HCT116 (cell line): ENCODE measurements at regions not wholly inside any gene's neighbourhood (a gene's known extent, or its start where the extent isn't known, plus 50 kb on each side); places are given as distances from the start of the nearest gene placed in this dataset.

ENCODE experiments used
- ATAC-seq: fragments of 200-7000 bp; cut with Tn5 transposase; 2 replicates; pipeline ENCODE4 v1.9.1; 2020; ENCODE audit warnings: mild to moderate bottlenecking, moderate library complexity
- BruUV-seq: library from RNA; stranded (reverse); fragments of 400-500 nt; replicated peaks from 2 replicates; lab custom pipeline; 2021; lab: Mats Ljungman, UMichigan
- CTCF ChIA-PET: fragments of 300-600 bp; sonication (Branson Sonifier 250); formaldehyde crosslinking; loops from one replicate; lab custom pipeline; 2021; ENCODE audit warnings: antibody characterized with exemption; lab: Charles Lee
- POLR2A ChIA-PET: fragments of 300-600, 350-600 bp; sonication (Branson Sonifier 250); formaldehyde crosslinking; loops from one replicate; lab custom pipeline; 2021; ENCODE audit warnings: antibody characterized with exemption; lab: Charles Lee
- RAD21 ChIA-PET, 2 experiments: fragments of 300-600 bp; sonication (Branson Sonifier 250); formaldehyde crosslinking; loops; one replicate each; lab custom pipeline; 2023; ENCODE audit warnings: low total read pairs in 2 of 2; ENCODE audit not compliant: uncharacterized antibody in 2 of 2, unreplicated experiment in 2 of 2, low non-redundant PET in 1 of 2; lab: Charles Lee
- DNase-seq: peaks from one replicate; pipeline ENCODE4 v3.0.0-alpha.2; 2010; ENCODE audit warnings: low read depth, low spot score
- H2AFZ ChIP-seq: fragments of 200-600 bp; shearing (Covaris generic), sonication (generic); 2 replicates; pipeline ENCODE4 v1.6.1; 2017; ENCODE audit warnings: low read depth, mixed run types, mixed read lengths, antibody characterized with exemption, low read length; ENCODE audit not compliant: poor library complexity, severe bottlenecking
- H3K27ac ChIP-seq: 2 replicates; pipeline ENCODE4 v1.5.1; 2012; ENCODE audit warnings: low read depth, low read length
- H3K27me3 ChIP-seq: fragments of 200-600 bp; sonication (generic); 2 replicates; pipeline ENCODE4 v1.6.1; 2016; ENCODE audit warnings: mixed run types, low read length, mixed read lengths; ENCODE audit not compliant: insufficient read depth
- H3K36me3 ChIP-seq, 2 experiments: fragments of 200-500 bp in 1 of 2; fragments of 200-600 bp in 1 of 2; sonication (Bioruptor generic) in 1 of 2; sonication (generic) in 1 of 2; 2 replicates each; pipeline versions ENCODE4 v1.5.1 to v1.6.1; 2014 to 2016; ENCODE audit warnings: low read length in 2 of 2, inconsistent platforms in 1 of 2, mixed read lengths in 1 of 2, mixed run types in 1 of 2; ENCODE audit not compliant: insufficient read depth in 2 of 2, control insufficient read depth in 1 of 2
- H3K4me1 ChIP-seq, 2 experiments: fragments of 200-600 bp in 1 of 2; sonication (generic) in 1 of 2; 2 replicates each; pipeline versions ENCODE4 v1.5.1 to v1.6.1; 2012 to 2017; ENCODE audit warnings: low read length in 2 of 2, inconsistent platforms in 1 of 2, mild to moderate bottlenecking in 1 of 2, mixed read lengths in 1 of 2, mixed run types in 1 of 2, moderate library complexity in 1 of 2; ENCODE audit not compliant: insufficient read depth in 2 of 2, control insufficient read depth in 1 of 2
- H3K4me2 ChIP-seq: fragments of 200-600 bp; sonication (generic); 2 replicates; pipeline ENCODE4 v1.6.1; 2017; ENCODE audit warnings: mixed run types, low read length, mixed read lengths
- H3K4me3 ChIP-seq, 2 experiments: fragments of 200-600 bp in 1 of 2; sonication (generic) in 1 of 2; replicated peaks in 1 of 2; 2 replicates each; pipeline ENCODE4 v1.5.1; 2011 to 2016; ENCODE audit warnings: low read length in 2 of 2, control low read depth in 1 of 2, low read depth in 1 of 2, mild to moderate bottlenecking in 1 of 2, mixed read lengths in 1 of 2, mixed run types in 1 of 2
- H3K79me2 ChIP-seq: fragments of 200-600 bp; sonication (generic); 2 replicates; pipeline ENCODE4 v1.6.1; 2017; ENCODE audit warnings: mild to moderate bottlenecking, mixed run types, low read length, moderate library complexity, mixed read lengths; ENCODE audit not compliant: insufficient read depth
- H3K9ac ChIP-seq: fragments of 200-600 bp; sonication (generic); 2 replicates; pipeline ENCODE4 v1.6.1; 2016; ENCODE audit warnings: low read length, mixed read lengths
- H3K9me2 ChIP-seq: fragments of 200-600 bp; sonication (generic), shearing (Covaris generic); 2 replicates; pipeline ENCODE4 v1.6.1; 2017; ENCODE audit warnings: mixed run types, mild to moderate bottlenecking, moderate library complexity; ENCODE audit not compliant: insufficient read depth
- H3K9me3 ChIP-seq, 2 experiments: fragments of 200-500 bp in 1 of 2; fragments of 200-600 bp in 1 of 2; sonication (Bioruptor generic) in 1 of 2; sonication (generic) in 1 of 2; 2 replicates each; pipeline ENCODE4 v1.6.1; 2014 to 2017; ENCODE audit warnings: low read length in 2 of 2, mixed read lengths in 2 of 2, inconsistent platforms in 1 of 2, low read depth in 1 of 2, mild to moderate bottlenecking in 1 of 2, mixed run types in 1 of 2, moderate library complexity in 1 of 2; ENCODE audit not compliant: control insufficient read depth in 1 of 2, insufficient read depth in 1 of 2
- H4K20me1 ChIP-seq: fragments of 200-600 bp; sonication (generic), shearing (Covaris generic); 2 replicates; pipeline ENCODE4 v1.6.1; 2017; ENCODE audit warnings: mixed run types, mild to moderate bottlenecking, moderate library complexity; ENCODE audit not compliant: insufficient read depth
- CBX3 ChIP-seq: IDR thresholded peaks from 2 replicates; pipeline ENCODE4 v1.6.1; 2012; ENCODE audit warnings: low read depth
- EGR1 ChIP-seq: IDR thresholded peaks from 2 replicates; pipeline ENCODE4 v1.6.1; 2012; ENCODE audit warnings: low read depth
- ELF1 ChIP-seq: IDR thresholded peaks from 2 replicates; pipeline ENCODE4 v1.6.1; 2012; ENCODE audit warnings: low read depth, borderline replicate concordance
- EZH2 ChIP-seq: fragments of 200-600 bp; sonication (generic); IDR thresholded peaks from 2 replicates; pipeline ENCODE4 v1.6.1; 2017; ENCODE audit warnings: antibody characterized with exemption, mixed run types
- FOSL1 ChIP-seq: IDR thresholded peaks from 2 replicates; pipeline ENCODE4 v1.6.1; 2012; ENCODE audit warnings: low read depth
- POLR2A ChIP-seq: IDR thresholded peaks from 2 replicates; pipeline ENCODE4 v1.7.0; 2011; ENCODE audit warnings: borderline replicate concordance; ENCODE audit not compliant: insufficient read depth, insufficient read length; ENCODE audit errors: extremely low read depth
- POLR2AphosphoS5 ChIP-seq: IDR thresholded peaks from 2 replicates; pipeline ENCODE4 v1.6.1; 2011; ENCODE audit warnings: mild to moderate bottlenecking, low read depth, low read length, moderate library complexity
- RAD21 ChIP-seq: IDR thresholded peaks from 2 replicates; pipeline ENCODE4 v1.6.1; 2012; ENCODE audit warnings: low read depth, mild to moderate bottlenecking
- SIN3A ChIP-seq: IDR thresholded peaks from 2 replicates; pipeline ENCODE4 v1.6.1; 2012; ENCODE audit warnings: low read depth
- SP1 ChIP-seq: IDR thresholded peaks from 2 replicates; pipeline ENCODE4 v1.6.1; 2012; ENCODE audit warnings: low read depth
- SRF ChIP-seq: IDR thresholded peaks from 2 replicates; pipeline ENCODE4 v1.6.1; 2012; ENCODE audit warnings: low read depth
- TCF7L2 ChIP-seq: IDR thresholded peaks from 2 replicates; pipeline ENCODE4 v1.7.0; 2011; ENCODE audit warnings: borderline replicate concordance, inconsistent platforms; ENCODE audit not compliant: insufficient read depth, insufficient read length; ENCODE audit errors: extremely low read depth
- YY1 ChIP-seq: IDR thresholded peaks from 2 replicates; pipeline ENCODE4 v1.6.1; 2011; ENCODE audit warnings: low read length, low read depth, moderate library complexity, mild to moderate bottlenecking; ENCODE audit not compliant: insufficient replicate concordance; ENCODE audit errors: extremely low read depth
- ZFX ChIP-seq: fragments of 450-650 bp; IDR thresholded peaks from 2 replicates; pipeline ENCODE4 v1.6.1; 2017
- intact Hi-C: fragments of 100-400 bp; cut with micrococcal nuclease; formaldehyde crosslinking; loops from 2 replicates; pipeline ENCODE4 v1.10.0; 2022
- TF ChIP-seq, protein P1 (sequence below): IDR thresholded peaks from 2 replicates; pipeline ENCODE4 v1.6.1; 2011; ENCODE audit warnings: mild to moderate bottlenecking, low read length, moderate library complexity; ENCODE audit not compliant: insufficient replicate concordance; ENCODE audit errors: extremely low read depth
- TF ChIP-seq, protein P2 (sequence below): IDR thresholded peaks from 2 replicates; pipeline ENCODE4 v1.6.1; 2012
- TF ChIP-seq, protein P3 (sequence below): IDR thresholded peaks from 2 replicates; pipeline ENCODE4 v1.6.1; 2012
- TF ChIP-seq, protein P4 (sequence below): IDR thresholded peaks from 2 replicates; pipeline ENCODE4 v1.6.1; 2012; ENCODE audit warnings: low read depth

DNA sequence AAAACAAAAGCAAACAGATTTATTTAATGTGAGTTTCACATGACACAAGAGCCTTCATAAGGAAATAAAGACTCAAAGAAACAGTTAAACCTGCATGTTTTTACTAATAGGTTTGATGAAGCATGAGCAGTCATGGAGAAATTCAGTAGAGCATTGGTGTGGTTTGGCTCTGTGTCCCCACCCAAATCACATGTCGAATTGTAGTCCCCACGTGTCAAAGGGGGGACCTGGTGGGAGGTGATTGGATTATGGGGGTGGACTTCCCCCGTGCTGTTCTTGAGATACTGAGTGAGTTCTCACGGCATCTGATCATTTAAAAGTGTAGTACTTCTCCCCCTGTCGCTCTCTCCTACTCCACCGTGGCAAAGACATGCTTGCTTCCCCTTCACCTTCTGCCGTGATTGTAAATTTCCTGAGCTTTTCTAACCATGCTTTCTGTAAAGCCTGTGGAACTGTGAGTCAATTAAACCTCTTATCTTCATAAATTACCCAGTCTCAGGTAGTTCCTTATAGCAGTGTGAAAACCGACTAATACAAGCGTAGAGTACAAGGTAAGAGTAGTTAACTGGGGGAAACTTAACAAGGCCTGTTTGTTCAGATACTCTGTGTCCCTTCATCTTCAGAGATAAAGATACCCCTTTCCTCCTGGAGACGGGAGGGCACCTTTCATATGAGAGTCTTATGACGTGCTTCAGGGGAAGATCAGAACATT is 354.8 kb downstream of the SIPA1L2 start (continued):
- TF ChIP-seq, protein P1, sequence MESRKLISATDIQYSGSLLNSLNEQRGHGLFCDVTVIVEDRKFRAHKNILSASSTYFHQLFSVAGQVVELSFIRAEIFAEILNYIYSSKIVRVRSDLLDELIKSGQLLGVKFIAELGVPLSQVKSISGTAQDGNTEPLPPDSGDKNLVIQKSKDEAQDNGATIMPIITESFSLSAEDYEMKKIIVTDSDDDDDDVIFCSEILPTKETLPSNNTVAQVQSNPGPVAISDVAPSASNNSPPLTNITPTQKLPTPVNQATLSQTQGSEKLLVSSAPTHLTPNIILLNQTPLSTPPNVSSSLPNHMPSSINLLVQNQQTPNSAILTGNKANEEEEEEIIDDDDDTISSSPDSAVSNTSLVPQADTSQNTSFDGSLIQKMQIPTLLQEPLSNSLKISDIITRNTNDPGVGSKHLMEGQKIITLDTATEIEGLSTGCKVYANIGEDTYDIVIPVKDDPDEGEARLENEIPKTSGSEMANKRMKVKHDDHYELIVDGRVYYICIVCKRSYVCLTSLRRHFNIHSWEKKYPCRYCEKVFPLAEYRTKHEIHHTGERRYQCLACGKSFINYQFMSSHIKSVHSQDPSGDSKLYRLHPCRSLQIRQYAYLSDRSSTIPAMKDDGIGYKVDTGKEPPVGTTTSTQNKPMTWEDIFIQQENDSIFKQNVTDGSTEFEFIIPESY = no peak
- no peak for TF ChIP-seq POLR2AphosphoS5
- no peak for TF ChIP-seq SRF
- TF ChIP-seq POLR2A = no peak

DNA sequence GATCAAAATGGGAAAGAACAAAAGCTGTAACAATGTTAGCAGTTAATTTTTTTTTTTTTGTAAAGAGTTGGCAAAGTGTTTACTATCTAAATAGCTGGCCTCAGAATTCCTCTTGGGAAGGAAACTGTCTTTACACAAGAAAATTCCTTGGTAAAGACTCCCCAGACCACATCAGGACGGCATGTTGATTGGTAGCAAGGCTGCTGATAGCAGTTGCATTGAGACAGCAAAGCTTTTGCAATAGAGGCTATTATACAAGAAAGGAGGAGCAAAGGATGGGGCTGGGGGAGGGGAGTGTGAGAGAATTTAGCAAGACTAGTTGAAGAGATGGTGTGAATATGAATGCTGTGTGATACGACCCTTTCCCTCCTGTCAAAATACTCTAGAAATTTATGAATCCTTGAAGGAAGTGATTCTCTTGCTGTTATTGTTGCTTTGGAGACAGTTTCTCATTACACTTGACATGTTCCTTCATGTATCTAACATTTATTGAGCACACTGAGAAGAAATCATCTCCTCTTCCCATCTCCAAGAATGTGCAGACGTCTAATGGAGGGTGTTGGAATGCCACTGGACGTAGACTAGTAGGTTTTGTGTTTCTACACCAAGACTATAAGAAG is 355.6 kb downstream of the SIPA1L2 start:
- Histone ChIP-seq H3K9me2 (no peaks in the 10 kb centered on the region), H4K20me1 (no peaks in the 10 kb centered on the region), H3K4me1 (no peaks in the 10 kb centered on the region), H3K9me3 (no peaks in the 10 kb centered on the region), H3K27ac (no peak overlapping the region), H3K79me2 (no peaks in the 10 kb centered on the region), H3K27me3 (no peaks in the 10 kb centered on the region), H3K4me3 (no peak overlapping the region), H3K4me2 (no peak overlapping the region), H3K36me3 (no peaks in the 10 kb centered on the region), H3K9ac (no peak overlapping the region), H2AFZ (no peak overlapping the region)
- ATAC-seq (no peak), DNase-seq (no peak)
- BruUV-seq = no TSS peak
- no peak for TF ChIP-seq ZFX
- no peak for TF ChIP-seq TCF7L2
- no peak for TF ChIP-seq SP1
- no peak for TF ChIP-seq YY1
- TF ChIP-seq ELF1 = no peak
- TF ChIP-seq CBX3 = no peak
- TF ChIP-seq EGR1 = no peak
- no peak for TF ChIP-seq POLR2AphosphoS5
- no peak for TF ChIP-seq FOSL1
- TF ChIP-seq SIN3A = no peak
- TF ChIP-seq, protein P2, sequence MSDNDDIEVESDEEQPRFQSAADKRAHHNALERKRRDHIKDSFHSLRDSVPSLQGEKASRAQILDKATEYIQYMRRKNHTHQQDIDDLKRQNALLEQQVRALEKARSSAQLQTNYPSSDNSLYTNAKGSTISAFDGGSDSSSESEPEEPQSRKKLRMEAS = no peak
- no peak for TF ChIP-seq EZH2
- TF ChIP-seq, protein P3, sequence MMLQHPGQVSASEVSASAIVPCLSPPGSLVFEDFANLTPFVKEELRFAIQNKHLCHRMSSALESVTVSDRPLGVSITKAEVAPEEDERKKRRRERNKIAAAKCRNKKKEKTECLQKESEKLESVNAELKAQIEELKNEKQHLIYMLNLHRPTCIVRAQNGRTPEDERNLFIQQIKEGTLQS = no peak
- no peak for TF ChIP-seq RAD21
- TF ChIP-seq SRF = no peak
- TF ChIP-seq, protein P4, sequence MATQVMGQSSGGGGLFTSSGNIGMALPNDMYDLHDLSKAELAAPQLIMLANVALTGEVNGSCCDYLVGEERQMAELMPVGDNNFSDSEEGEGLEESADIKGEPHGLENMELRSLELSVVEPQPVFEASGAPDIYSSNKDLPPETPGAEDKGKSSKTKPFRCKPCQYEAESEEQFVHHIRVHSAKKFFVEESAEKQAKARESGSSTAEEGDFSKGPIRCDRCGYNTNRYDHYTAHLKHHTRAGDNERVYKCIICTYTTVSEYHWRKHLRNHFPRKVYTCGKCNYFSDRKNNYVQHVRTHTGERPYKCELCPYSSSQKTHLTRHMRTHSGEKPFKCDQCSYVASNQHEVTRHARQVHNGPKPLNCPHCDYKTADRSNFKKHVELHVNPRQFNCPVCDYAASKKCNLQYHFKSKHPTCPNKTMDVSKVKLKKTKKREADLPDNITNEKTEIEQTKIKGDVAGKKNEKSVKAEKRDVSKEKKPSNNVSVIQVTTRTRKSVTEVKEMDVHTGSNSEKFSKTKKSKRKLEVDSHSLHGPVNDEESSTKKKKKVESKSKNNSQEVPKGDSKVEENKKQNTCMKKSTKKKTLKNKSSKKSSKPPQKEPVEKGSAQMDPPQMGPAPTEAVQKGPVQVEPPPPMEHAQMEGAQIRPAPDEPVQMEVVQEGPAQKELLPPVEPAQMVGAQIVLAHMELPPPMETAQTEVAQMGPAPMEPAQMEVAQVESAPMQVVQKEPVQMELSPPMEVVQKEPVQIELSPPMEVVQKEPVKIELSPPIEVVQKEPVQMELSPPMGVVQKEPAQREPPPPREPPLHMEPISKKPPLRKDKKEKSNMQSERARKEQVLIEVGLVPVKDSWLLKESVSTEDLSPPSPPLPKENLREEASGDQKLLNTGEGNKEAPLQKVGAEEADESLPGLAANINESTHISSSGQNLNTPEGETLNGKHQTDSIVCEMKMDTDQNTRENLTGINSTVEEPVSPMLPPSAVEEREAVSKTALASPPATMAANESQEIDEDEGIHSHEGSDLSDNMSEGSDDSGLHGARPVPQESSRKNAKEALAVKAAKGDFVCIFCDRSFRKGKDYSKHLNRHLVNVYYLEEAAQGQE = no peak
- ChIA-PET CTCF (no interaction called here), RAD21 (no interaction called here), POLR2A (no interaction called here)
- intact Hi-C loops = no loop called here
